CD8-positive, alpha-beta memory T cell (primary cell): ENCODE measurements at regions not wholly inside any gene's neighbourhood (a gene's known extent, or its start where the extent isn't known, plus 50 kb on each side); places are given as distances from the start of the nearest gene placed in this dataset.

Experiments used
- CTCF ChIA-PET: fragments of 350-600 bp; sonication (Branson Sonifier 250); formaldehyde crosslinking; loops from one replicate; lab custom pipeline; 2021; ENCODE audit warnings: antibody characterized with exemption; lab: Charles Lee
- POLR2A ChIA-PET: fragments of 350-600 bp; sonication (Branson Sonifier 250); formaldehyde crosslinking; loops from one replicate; lab custom pipeline; 2021; ENCODE audit warnings: antibody characterized with exemption; lab: Charles Lee
- DNase-seq, 5 donors: peaks; one replicate each; pipeline versions ENCODE4 v3.0.0 to v3.0.0-alpha.2; 2020 to 2022; ENCODE audit warnings: mixed read lengths in 1 of 5
- H3K27ac ChIP-seq: one replicate; pipeline ENCODE4 v1.7.0; 2013; ENCODE audit warnings: low read depth, mild to moderate bottlenecking, low read length, moderate library complexity
- H3K27me3 ChIP-seq: 2 replicates; pipeline ENCODE4 v1.7.0; 2013; ENCODE audit warnings: low read length, mild to moderate bottlenecking; ENCODE audit not compliant: insufficient read depth, poor library complexity, severe bottlenecking
- H3K36me3 ChIP-seq: 2 replicates; pipeline ENCODE4 v1.7.0; 2013; ENCODE audit warnings: mild to moderate bottlenecking, low read length, moderate library complexity; ENCODE audit not compliant: insufficient read depth
- H3K4me1 ChIP-seq: 2 replicates; pipeline ENCODE4 v1.7.0; 2013; ENCODE audit warnings: mild to moderate bottlenecking, low read length, moderate library complexity; ENCODE audit not compliant: insufficient read depth
- H3K4me3 ChIP-seq: 2 replicates; pipeline ENCODE4 v1.7.0; 2013; ENCODE audit warnings: mild to moderate bottlenecking, low read length
- H3K9me3 ChIP-seq: 2 replicates; pipeline ENCODE4 v1.7.0; 2013; ENCODE audit warnings: mild to moderate bottlenecking, low read length
- H3K27ac Mint-ChIP-seq, 8 donors: one replicate each; pipeline ENCODE4 v1.8.0; 2020 to 2021; ENCODE audit warnings: mixed read lengths in 8 of 8, mild to moderate bottlenecking in 6 of 8, inconsistent platforms in 3 of 8, moderate library complexity in 3 of 8
- H3K27me3 Mint-ChIP-seq, 2 donors: one replicate each; pipeline ENCODE4 v1.8.0; 2020 to 2021; ENCODE audit warnings: mixed read lengths in 2 of 2, mild to moderate bottlenecking in 1 of 2, moderate library complexity in 1 of 2
- H3K36me3 Mint-ChIP-seq, 3 donors: one replicate each; pipeline ENCODE4 v1.8.0; 2020 to 2021; ENCODE audit warnings: mixed read lengths in 3 of 3, inconsistent platforms in 1 of 3, mild to moderate bottlenecking in 1 of 3
- H3K4me1 Mint-ChIP-seq, 3 donors: one replicate each; pipeline ENCODE4 v1.8.0; 2020 to 2021; ENCODE audit warnings: mixed read lengths in 3 of 3, inconsistent platforms in 1 of 3, mild to moderate bottlenecking in 1 of 3
- H3K4me3 Mint-ChIP-seq, 7 donors: one replicate each; pipeline ENCODE4 v1.8.0; 2020 to 2021; ENCODE audit warnings: mixed read lengths in 7 of 7, mild to moderate bottlenecking in 6 of 7, moderate library complexity in 4 of 7, inconsistent platforms in 2 of 7
- H3K9me3 Mint-ChIP-seq, 5 donors: one replicate each; pipeline ENCODE4 v1.8.0; 2020 to 2022; ENCODE audit warnings: mixed read lengths in 5 of 5, mild to moderate bottlenecking in 3 of 5, moderate library complexity in 2 of 5, inconsistent platforms in 1 of 5

DNA sequence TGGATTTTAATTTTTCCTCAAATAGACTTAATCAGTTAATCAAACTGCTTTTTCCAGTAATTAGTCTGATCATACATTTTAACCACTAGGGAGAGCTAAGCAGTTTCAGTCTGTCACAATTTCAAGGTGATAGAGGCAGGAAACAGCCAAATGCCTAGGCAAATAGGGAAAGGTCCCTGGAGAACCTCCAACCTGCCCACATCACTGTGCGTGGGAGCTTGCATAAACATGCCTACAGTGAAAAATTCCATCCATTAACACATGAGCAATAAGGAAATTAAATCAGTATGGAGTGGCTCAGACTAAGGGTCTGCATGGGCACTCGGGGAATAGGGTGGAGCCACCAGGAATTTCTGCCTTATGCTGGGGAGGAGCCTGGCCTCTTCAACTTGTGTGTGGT, 74.6 kb downstream of the AASDHPPT start:
- H3K4me3 ChIP-seq = no peak overlapping the region
- no peaks in the 10 kb centered on the region for H3K36me3 ChIP-seq
- H3K36me3 Mint-ChIP-seq = no peaks in the 10 kb centered on the region
- H3K27ac Mint-ChIP-seq = no peak overlapping the region
- no peaks in the 10 kb centered on the region for H3K9me3 ChIP-seq
- peaks cover 5 to 16% of the 10 kb centered on the region in 2 donors for H3K27me3 Mint-ChIP-seq
- no peaks in the 10 kb centered on the region for H3K4me1 Mint-ChIP-seq
- CTCF ChIA-PET = no interaction called here
- no peak overlapping the region for H3K27ac ChIP-seq
- H3K4me1 ChIP-seq = no peaks in the 10 kb centered on the region
- no peaks in the 10 kb centered on the region for H3K9me3 Mint-ChIP-seq
- no peak for DNase-seq
- H3K27me3 ChIP-seq = no peaks in the 10 kb centered on the region
- POLR2A ChIA-PET = no interaction called here
- no peak overlapping the region for H3K4me3 Mint-ChIP-seq

DNA sequence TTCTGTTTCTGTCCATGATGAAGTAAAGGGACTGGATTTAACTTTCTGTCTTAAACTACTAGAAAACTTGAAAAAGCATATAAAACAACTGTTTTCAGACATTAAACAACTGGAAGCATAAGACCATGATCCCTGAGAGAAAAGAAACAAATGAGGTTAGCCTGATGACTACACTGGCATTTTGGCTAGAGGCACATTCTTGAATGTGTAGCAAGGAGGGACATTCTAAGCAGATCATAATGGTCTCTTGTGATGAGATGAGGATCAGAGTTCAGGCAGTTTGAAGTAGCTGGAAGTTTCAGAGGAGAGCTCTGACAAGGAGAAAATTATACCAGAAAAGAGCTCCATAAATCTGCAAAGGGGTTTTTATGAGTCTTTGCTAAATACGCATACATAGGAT, 75.4 kb downstream of the AASDHPPT start:
- Mint-ChIP-seq H3K4me3 (no peak overlapping the region), H3K9me3 (no peaks in the 10 kb centered on the region), H3K36me3 (no peaks in the 10 kb centered on the region), H3K27me3 (peaks cover 5 to 16% of the 10 kb centered on the region in 2 donors), H3K27ac (no peak overlapping the region), H3K4me1 (no peaks in the 10 kb centered on the region)
- Histone ChIP-seq H3K36me3 (no peaks in the 10 kb centered on the region), H3K9me3 (no peaks in the 10 kb centered on the region), H3K27ac (no peak overlapping the region), H3K4me3 (no peak overlapping the region), H3K27me3 (no peaks in the 10 kb centered on the region), H3K4me1 (no peaks in the 10 kb centered on the region)
- DNase-seq = no peak
- ChIA-PET CTCF (no interaction called here), POLR2A (no interaction called here)

DNA sequence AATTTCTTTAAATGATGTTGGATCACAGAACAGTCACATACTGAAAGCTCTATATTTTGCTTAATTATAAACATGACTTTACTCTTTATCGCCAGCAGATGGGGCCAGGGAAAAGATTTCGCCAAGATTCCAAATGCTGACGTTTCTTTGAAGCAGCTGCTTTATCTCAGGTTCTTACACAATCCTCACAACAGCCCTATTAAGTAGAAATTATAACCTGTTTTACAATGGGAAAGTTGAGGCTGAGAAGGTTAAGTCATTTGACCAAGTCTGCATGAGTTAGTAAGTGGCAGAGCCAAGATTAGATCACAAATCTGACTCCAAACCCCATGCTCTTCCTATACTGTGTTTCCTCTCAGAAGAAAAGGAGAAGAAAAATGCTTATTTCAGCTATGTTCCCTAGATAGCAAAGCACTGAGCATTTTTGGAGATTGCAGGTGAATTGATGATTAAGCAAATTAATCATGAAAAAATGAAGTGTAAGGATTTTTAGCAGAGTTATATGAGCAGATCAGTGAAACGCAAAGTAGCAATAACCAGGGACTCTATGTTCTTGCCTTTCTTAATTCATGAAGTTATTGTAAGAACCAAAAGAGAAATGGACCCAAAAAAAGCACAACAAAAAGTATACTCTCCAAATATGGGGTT, 79.0 kb downstream of the AASDHPPT start:
- Mint-ChIP-seq H3K27me3 (peaks cover 3% of the 10 kb centered on the region in 2 donors), H3K4me1 (peaks cover 0 to 8% (median 8%) of the 10 kb centered on the region in 3 donors), H3K4me3 (no peak overlapping the region), H3K9me3 (no peaks in the 10 kb centered on the region), H3K27ac (no peak overlapping the region), H3K36me3 (no peaks in the 10 kb centered on the region)
- CTCF ChIA-PET = no interaction called here
- H3K9me3 ChIP-seq = no peaks in the 10 kb centered on the region
- H3K4me3 ChIP-seq = no peak overlapping the region
- H3K36me3 ChIP-seq = no peaks in the 10 kb centered on the region
- no peaks in the 10 kb centered on the region for H3K4me1 ChIP-seq
- no peak for DNase-seq
- POLR2A ChIA-PET = no interaction called here
- no peaks in the 10 kb centered on the region for H3K27me3 ChIP-seq
- no peak overlapping the region for H3K27ac ChIP-seq

DNA sequence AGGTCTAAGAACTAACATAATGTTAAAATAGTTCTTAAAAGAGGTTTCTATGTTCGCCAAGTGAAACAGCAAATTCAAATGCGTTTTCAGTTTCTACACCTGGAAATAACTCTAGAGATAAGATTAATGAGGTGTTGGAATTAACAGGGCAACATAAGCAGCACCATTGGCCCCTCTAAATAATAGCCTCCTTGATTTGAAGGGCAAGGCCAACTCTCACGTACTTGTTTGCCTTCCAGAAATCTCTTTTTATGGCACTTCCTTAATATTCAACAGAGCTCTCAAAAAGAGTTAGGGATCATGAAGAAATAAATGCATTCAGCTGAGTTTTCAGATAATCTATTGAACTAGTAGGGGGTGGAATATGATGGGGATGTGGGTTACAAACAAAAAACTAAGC, 80.9 kb downstream of the AASDHPPT start:
- H3K27ac ChIP-seq = no peak overlapping the region
- H3K4me3 ChIP-seq = no peak overlapping the region
- no peaks in the 10 kb centered on the region for H3K36me3 ChIP-seq
- H3K36me3 Mint-ChIP-seq = no peaks in the 10 kb centered on the region
- H3K9me3 Mint-ChIP-seq = no peaks in the 10 kb centered on the region
- no peaks in the 10 kb centered on the region for H3K27me3 ChIP-seq
- POLR2A ChIA-PET = no interaction called here
- H3K9me3 ChIP-seq = no peaks in the 10 kb centered on the region
- H3K4me1 Mint-ChIP-seq = peaks cover 0 to 8% (median 8%) of the 10 kb centered on the region in 3 donors
- H3K27ac Mint-ChIP-seq = no peak overlapping the region
- no peak overlapping the region for H3K4me3 Mint-ChIP-seq
- H3K27me3 Mint-ChIP-seq = peaks cover 3% of the 10 kb centered on the region in 2 donors
- CTCF ChIA-PET = no interaction called here
- no peaks in the 10 kb centered on the region for H3K4me1 ChIP-seq
- DNase-seq = no peak

DNA sequence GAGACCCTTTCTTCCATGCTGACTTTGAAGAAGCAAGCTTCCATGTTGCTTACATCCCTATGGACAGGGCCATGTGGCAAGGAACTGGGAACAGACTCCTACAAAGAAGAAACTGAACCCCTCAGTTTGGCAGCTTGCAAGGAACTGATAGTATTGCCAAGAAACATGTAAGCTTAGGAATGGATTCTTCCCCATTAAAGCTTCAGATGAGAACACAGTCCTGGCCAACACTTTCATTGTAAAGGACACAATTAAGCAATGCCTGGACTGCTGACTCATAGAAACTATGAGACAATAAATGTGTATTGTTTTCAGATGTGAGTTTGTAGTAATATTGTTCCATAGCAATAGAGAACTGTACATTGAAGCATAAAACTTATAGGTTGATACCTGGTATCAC, 82.4 kb downstream of the AASDHPPT start:
- no peak overlapping the region for H3K4me3 Mint-ChIP-seq
- Histone ChIP-seq H3K27ac (no peak overlapping the region), H3K27me3 (no peaks in the 10 kb centered on the region), H3K36me3 (no peaks in the 10 kb centered on the region), H3K9me3 (no peaks in the 10 kb centered on the region), H3K4me1 (no peaks in the 10 kb centered on the region), H3K4me3 (no peak overlapping the region)
- H3K9me3 Mint-ChIP-seq = peaks cover 0 to 2% (median 0%) of the 10 kb centered on the region in 5 donors
- no peak overlapping the region for H3K27ac Mint-ChIP-seq
- CTCF ChIA-PET = no interaction called here
- H3K27me3 Mint-ChIP-seq = peaks cover 3 to 6% of the 10 kb centered on the region in 2 donors
- peaks cover 0 to 8% (median 8%) of the 10 kb centered on the region in 3 donors for H3K4me1 Mint-ChIP-seq
- H3K36me3 Mint-ChIP-seq = peaks cover 0 to 2% (median 0%) of the 10 kb centered on the region in 3 donors
- no peak for DNase-seq
- POLR2A ChIA-PET = no interaction called here

DNA sequence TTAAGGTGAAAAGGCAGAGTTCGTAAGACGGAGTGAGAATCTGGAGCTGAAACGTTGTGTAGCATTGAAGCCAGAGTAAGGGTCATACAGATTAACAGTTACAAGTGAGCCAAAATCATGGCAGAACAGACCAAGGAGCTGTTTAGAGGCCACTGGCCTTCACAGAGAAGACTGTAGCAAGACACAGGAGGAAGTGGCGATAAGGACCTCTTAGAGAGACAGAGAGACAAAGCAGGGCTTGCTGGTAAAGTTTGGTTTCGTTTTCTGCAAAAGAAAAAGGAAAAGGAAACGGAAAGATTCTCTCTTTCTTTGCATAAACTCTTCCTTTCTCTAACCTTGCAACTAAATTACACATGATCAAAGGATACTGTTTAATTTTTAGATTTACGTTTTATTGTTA, 83.0 kb downstream of the AASDHPPT start:
- peaks cover 4 to 11% of the 10 kb centered on the region in 2 donors for H3K27me3 Mint-ChIP-seq
- DNase-seq = no peak
- H3K27ac ChIP-seq = no peak overlapping the region
- no peaks in the 10 kb centered on the region for H3K27me3 ChIP-seq
- H3K9me3 ChIP-seq = no peaks in the 10 kb centered on the region
- peak overlapping the region in 4 of 7 donors; percentile 19 to 85 (median 41) for H3K4me3 Mint-ChIP-seq
- H3K4me1 ChIP-seq = no peaks in the 10 kb centered on the region
- no peaks in the 10 kb centered on the region for H3K36me3 ChIP-seq
- H3K4me1 Mint-ChIP-seq = peaks cover 0 to 8% (median 8%) of the 10 kb centered on the region in 3 donors
- H3K4me3 ChIP-seq = no peak overlapping the region
- peaks cover 0 to 2% (median 0%) of the 10 kb centered on the region in 3 donors for H3K36me3 Mint-ChIP-seq
- POLR2A ChIA-PET = no interaction called here
- CTCF ChIA-PET = no interaction called here
- peaks cover 0 to 2% (median 0%) of the 10 kb centered on the region in 5 donors for H3K9me3 Mint-ChIP-seq
- no peak overlapping the region for H3K27ac Mint-ChIP-seq

DNA sequence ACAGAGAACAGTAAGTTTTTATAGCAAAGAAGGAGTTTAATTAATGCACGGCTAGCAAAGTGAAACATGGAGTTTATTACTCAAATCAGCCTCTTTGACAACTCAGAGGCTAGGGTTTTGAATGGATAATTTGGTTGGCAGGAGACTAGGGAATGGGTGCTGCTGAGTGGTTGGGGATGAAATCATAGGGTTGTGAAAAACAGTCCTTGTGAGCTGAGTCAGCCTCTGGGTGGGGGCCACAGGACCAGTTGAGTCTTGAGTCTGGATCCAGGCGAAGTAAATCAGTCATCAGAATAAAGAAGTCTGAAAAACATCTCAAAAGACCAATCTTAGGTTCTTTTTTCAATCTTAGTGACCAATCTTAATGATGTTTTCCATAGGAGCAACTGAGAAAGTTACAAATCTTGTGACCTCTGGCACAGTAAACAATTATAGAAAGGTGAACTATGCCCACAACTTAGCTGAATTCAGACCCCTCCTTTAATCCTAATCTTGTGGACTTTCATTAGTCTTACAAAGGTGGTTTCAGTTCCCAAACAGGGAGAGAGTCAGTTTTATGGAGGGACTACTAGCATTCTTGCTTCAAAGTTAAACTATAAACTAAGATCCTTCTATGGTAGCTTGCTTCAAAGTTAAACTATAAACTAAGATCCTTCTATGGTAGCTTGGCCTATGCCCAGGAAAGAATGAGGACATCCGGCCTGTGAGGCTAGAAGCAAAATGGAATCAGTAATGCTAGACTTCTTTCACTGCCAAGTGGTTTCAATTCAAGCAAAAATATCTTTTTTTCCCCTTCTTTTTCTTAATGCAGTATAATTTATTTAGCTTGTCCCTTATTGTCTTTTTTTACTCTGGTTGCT, 84.5 kb downstream of the AASDHPPT start:
- Mint-ChIP-seq H3K27me3 (peaks cover 4 to 12% of the 10 kb centered on the region in 2 donors), H3K36me3 (peaks cover 0 to 2% (median 0%) of the 10 kb centered on the region in 3 donors), H3K9me3 (peaks cover 5 to 14% (median 10%) of the 10 kb centered on the region in 5 donors), H3K4me1 (peaks cover 0 to 8% (median 8%) of the 10 kb centered on the region in 3 donors), H3K4me3 (no peak overlapping the region), H3K27ac (no peak overlapping the region)
- H3K27ac ChIP-seq = no peak overlapping the region
- H3K4me1 ChIP-seq = no peaks in the 10 kb centered on the region
- ChIA-PET POLR2A (no interaction called here), CTCF (no interaction called here)
- no peak for DNase-seq
- H3K27me3 ChIP-seq = no peaks in the 10 kb centered on the region
- H3K9me3 ChIP-seq = peaks cover 5% of the 10 kb centered on the region
- H3K4me3 ChIP-seq = no peak overlapping the region
- no peaks in the 10 kb centered on the region for H3K36me3 ChIP-seq

DNA sequence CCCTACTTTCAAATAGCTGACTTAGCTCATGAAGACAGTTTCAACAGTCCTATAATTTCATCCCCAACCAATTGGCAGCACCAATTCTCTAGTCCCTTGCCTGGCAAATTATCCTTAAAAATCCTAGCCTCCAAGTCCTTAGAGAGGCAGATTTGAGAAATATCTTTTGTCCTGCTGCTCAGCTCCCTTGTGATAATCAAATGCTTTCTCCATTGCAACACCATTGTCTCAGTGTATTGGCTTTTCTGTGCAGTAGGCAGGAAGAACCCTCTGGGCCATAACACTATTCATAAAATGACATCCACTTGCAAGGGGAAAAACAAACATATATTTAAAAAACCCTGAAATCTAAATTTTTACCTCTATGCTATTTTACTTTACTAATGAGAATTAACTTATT, 89.6 kb downstream of the AASDHPPT start:
- ChIA-PET CTCF (no interaction called here), POLR2A (no interaction called here)
- H3K36me3 ChIP-seq = no peaks in the 10 kb centered on the region

More for the DNA sequence above, 89.6 kb downstream of the AASDHPPT start:
- peaks cover 6% of the 10 kb centered on the region for H3K9me3 ChIP-seq
- no peaks in the 10 kb centered on the region for H3K27me3 ChIP-seq
- no peak overlapping the region for H3K27ac ChIP-seq
- no peak for DNase-seq
- Mint-ChIP-seq H3K4me3 (no peak overlapping the region), H3K4me1 (no peaks in the 10 kb centered on the region), H3K27me3 (peaks cover 4 to 12% of the 10 kb centered on the region in 2 donors), H3K27ac (no peak overlapping the region), H3K36me3 (peaks cover 0 to 2% (median 0%) of the 10 kb centered on the region in 3 donors), H3K9me3 (peaks cover 9 to 23% (median 17%) of the 10 kb centered on the region in 5 donors)
- H3K4me3 ChIP-seq = no peak overlapping the region
- H3K4me1 ChIP-seq = no peaks in the 10 kb centered on the region
